Esophagus muscularis mucosa (tissue), 4 donors: ENCODE measurements at regions not wholly inside any gene's neighbourhood (a gene's known extent, or its start where the extent isn't known, plus 50 kb on each side); places are given as distances from the start of the nearest gene placed in this dataset.
"Not testable (repeated sequence)": the region's sequence is repeated elsewhere in the genome, so short reads cannot be mapped to it uniquely, and the experiment has no call there.

Experiments
- DNase-seq: peaks from one replicate; pipeline ENCODE4 v3.0.0-alpha.2; 2017; ENCODE audit errors: extremely low spot score
- H3K27ac ChIP-seq, 4 donors: fragments of 200-600 bp; sonication (generic); replicated peaks in 1 of 4; 1 replicate in 3 of 4; 2 replicates in 1 of 4; pipeline ENCODE4 v1.5.1; 2016 to 2019; ENCODE audit warnings: mild to moderate bottlenecking in 1 of 4
- H3K27me3 ChIP-seq, 4 donors: fragments of 200-600 bp; sonication (generic); one replicate each; pipeline versions ENCODE4 v1.5.1 to v1.6.0; 2016 to 2019
- H3K36me3 ChIP-seq, 4 donors: fragments of 200-600 bp; sonication (generic); one replicate each; pipeline ENCODE4 v1.5.1; 2016 to 2019
- H3K4me1 ChIP-seq, 4 donors: fragments of 200-600 bp; sonication (generic); one replicate each; pipeline ENCODE4 v1.5.1; 2016 to 2019
- H3K4me3 ChIP-seq, 4 donors: fragments of 200-600 bp; sonication (generic); 1 replicate in 2 of 4; 2 replicates in 2 of 4; pipeline ENCODE4 v1.5.1; 2016 to 2019; ENCODE audit warnings: mild to moderate bottlenecking in 4 of 4, moderate library complexity in 1 of 4
- H3K9me3 ChIP-seq, 4 donors: fragments of 200-600 bp; sonication (generic); 1 replicate in 3 of 4; 2 replicates in 1 of 4; pipeline ENCODE4 v1.5.1; 2016 to 2019
- EP300 ChIP-seq: sonication (generic); formaldehyde crosslinking; IDR thresholded peaks from one replicate; pipeline ENCODE4 v1.6.1; 2017; ENCODE audit warnings: antibody characterized with exemption
- POLR2A ChIP-seq: fragments of 450-650 bp; IDR thresholded peaks from one replicate; pipeline ENCODE4 v1.6.1; 2017; ENCODE audit warnings: antibody characterized with exemption, moderate library complexity, mild to moderate bottlenecking, low read depth
- POLR2AphosphoS5 ChIP-seq, 2 donors: sonication (generic); formaldehyde crosslinking; IDR thresholded peaks; one replicate each; pipeline ENCODE4 v1.6.1; 2017; ENCODE audit warnings: antibody characterized with exemption in 2 of 2
- WGBS: methylation state at CpG from one replicate; pipeline ENCODE4 v1.1.5; 2018; 5-methylcytosine and 5-hydroxymethylcytosine counted together
- intact Hi-C: fragments of 100-400 bp; cut with DNase I; formaldehyde crosslinking; loops from one replicate; pipeline ENCODE4 v1.15.1; 2023
- TF ChIP-seq, protein P1 (sequence below), 3 experiments: fragments of 200-600 bp in 2 of 3; fragments of 450-650 bp in 1 of 3; sonication (generic) in 2 of 3; IDR thresholded peaks; one replicate each; pipeline ENCODE4 v1.5.1; 2017 to 2019; ENCODE audit warnings: antibody characterized with exemption in 3 of 3, mild to moderate bottlenecking in 2 of 3, moderate library complexity in 1 of 3

- Histone ChIP-seq H3K4me1 (no peaks in the 10 kb centered on the region), H3K9me3 (peaks cover 0 to 7% (median 0%) of the 10 kb centered on the region in 4 donors), H3K36me3 (no peaks in the 10 kb centered on the region), H3K27ac (no peak overlapping the region), H3K27me3 (no peaks in the 10 kb centered on the region), H3K4me3 (no peak overlapping the region)
- WGBS: 83% methylated on average over 5 of the region's 5 CpGs
- no peak for DNase-seq
- TF ChIP-seq POLR2AphosphoS5 (IDR thresholded peaks at IDR 0.05) (no peak), EP300 (no peak)
- TF ChIP-seq, protein P1, sequence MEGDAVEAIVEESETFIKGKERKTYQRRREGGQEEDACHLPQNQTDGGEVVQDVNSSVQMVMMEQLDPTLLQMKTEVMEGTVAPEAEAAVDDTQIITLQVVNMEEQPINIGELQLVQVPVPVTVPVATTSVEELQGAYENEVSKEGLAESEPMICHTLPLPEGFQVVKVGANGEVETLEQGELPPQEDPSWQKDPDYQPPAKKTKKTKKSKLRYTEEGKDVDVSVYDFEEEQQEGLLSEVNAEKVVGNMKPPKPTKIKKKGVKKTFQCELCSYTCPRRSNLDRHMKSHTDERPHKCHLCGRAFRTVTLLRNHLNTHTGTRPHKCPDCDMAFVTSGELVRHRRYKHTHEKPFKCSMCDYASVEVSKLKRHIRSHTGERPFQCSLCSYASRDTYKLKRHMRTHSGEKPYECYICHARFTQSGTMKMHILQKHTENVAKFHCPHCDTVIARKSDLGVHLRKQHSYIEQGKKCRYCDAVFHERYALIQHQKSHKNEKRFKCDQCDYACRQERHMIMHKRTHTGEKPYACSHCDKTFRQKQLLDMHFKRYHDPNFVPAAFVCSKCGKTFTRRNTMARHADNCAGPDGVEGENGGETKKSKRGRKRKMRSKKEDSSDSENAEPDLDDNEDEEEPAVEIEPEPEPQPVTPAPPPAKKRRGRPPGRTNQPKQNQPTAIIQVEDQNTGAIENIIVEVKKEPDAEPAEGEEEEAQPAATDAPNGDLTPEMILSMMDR (IDR thresholded peaks at IDR 0.05): no peak
- intact Hi-C loops: no loop called here
These were observed 345.5 kb upstream of the FSIP2 start for GRCh38 chr2:185393091-185393490.

DNA sequence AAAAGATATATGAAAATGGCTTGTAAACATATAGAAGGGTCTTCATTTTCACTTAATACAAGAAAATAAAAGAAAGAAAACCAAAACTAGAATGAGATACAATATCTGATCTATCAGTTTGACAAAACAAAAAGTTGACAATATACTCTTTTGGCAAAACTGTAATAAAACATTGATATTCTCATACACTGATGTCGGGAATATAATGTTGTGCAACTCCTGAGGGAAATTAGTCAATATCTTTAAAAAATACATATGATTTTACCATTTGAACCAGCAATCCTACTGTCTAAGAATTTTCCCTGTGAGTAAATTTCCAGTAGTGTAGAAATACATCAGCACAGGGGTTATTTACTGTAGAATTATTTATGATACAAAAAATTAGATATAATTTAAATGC, 336.1 kb upstream of the FSIP2 start:
- WGBS: 82% methylated on average over 1 of the region's 1 CpG
- H3K27me3 ChIP-seq: no peaks in the 10 kb centered on the region
- H3K4me1 ChIP-seq: no peaks in the 10 kb centered on the region

GRCh38 chr2:185404578-185404977, 334.0 kb upstream of the FSIP2 start:
- no peak for DNase-seq
- H3K9me3 ChIP-seq: no peaks in the 10 kb centered on the region
- H3K27ac ChIP-seq: no peak overlapping the region
- 43% methylated on average over 2 of the region's 2 CpGs for WGBS
- no peak overlapping the region for H3K4me3 ChIP-seq
- no peaks in the 10 kb centered on the region for H3K4me1 ChIP-seq
- no peaks in the 10 kb centered on the region for H3K27me3 ChIP-seq
- TF ChIP-seq EP300: no peak
- TF ChIP-seq, protein P1 (IDR thresholded peaks at IDR 0.05): no peak
- no peak for TF ChIP-seq POLR2AphosphoS5 (IDR thresholded peaks at IDR 0.05)
- TF ChIP-seq POLR2A: no peak
- intact Hi-C loops: no loop called here
- no peaks in the 10 kb centered on the region for H3K36me3 ChIP-seq

More for the DNA sequence above, 336.1 kb upstream of the FSIP2 start:
- DNase-seq: no peak
- no peaks in the 10 kb centered on the region for H3K9me3 ChIP-seq
- no peak overlapping the region for H3K27ac ChIP-seq
- no peaks in the 10 kb centered on the region for H3K36me3 ChIP-seq
- TF ChIP-seq POLR2AphosphoS5 (IDR thresholded peaks at IDR 0.05) (no peak), EP300 (no peak), POLR2A (no peak)
- TF ChIP-seq, protein P1 (IDR thresholded peaks at IDR 0.05): no peak
- no peak overlapping the region for H3K4me3 ChIP-seq
- intact Hi-C loops: no loop called here

GRCh38 chr2:185417111-185417510, 321.5 kb upstream of the FSIP2 start:
- no peaks in the 10 kb centered on the region for H3K27me3 ChIP-seq
- no peaks in the 10 kb centered on the region for H3K36me3 ChIP-seq
- no peak overlapping the region for H3K4me3 ChIP-seq
- no peaks in the 10 kb centered on the region for H3K9me3 ChIP-seq
- no peak overlapping the region for H3K27ac ChIP-seq
- DNase-seq: no peak
- TF ChIP-seq POLR2A (no peak), POLR2AphosphoS5 (IDR thresholded peaks at IDR 0.05) (no peak), EP300 (no peak)
- TF ChIP-seq, protein P1 (IDR thresholded peaks at IDR 0.05): no peak
- H3K4me1 ChIP-seq: no peaks in the 10 kb centered on the region
- intact Hi-C loops: no loop called here
- 93% methylated on average over 3 of the region's 3 CpGs for WGBS

DNA sequence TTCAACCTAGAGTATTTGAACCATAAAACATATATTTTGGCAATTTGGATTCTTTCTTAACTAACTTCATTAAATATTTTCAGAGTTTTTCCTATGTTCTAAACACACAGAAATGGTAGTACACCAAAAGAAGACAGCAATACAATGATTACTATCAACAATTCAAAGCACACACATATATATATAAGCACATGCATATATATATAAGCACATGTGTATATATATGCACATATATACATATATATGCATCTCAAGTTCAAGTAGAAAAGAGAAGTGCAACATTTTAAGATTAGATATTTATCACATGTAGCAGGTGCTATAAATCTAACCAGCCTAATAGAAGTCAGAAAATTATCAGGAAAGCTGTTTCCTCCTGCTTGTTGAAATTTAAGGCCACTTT, 320.9 kb upstream of the FSIP2 start:
- H3K27me3 ChIP-seq: no peaks in the 10 kb centered on the region
- intact Hi-C loops: no loop called here
- no peaks in the 10 kb centered on the region for H3K9me3 ChIP-seq
- DNase-seq: no peak
- H3K36me3 ChIP-seq: no peaks in the 10 kb centered on the region
- H3K4me3 ChIP-seq: no peak overlapping the region
- TF ChIP-seq, protein P1 (IDR thresholded peaks at IDR 0.05): no peak
- no peak for TF ChIP-seq POLR2A
- TF ChIP-seq EP300: no peak
- TF ChIP-seq POLR2AphosphoS5 (IDR thresholded peaks at IDR 0.05): no peak
- H3K27ac ChIP-seq: no peak overlapping the region
- no peaks in the 10 kb centered on the region for H3K4me1 ChIP-seq

- H3K27ac ChIP-seq, H3K9me3 ChIP-seq, H3K4me1 ChIP-seq, intact Hi-C loops, H3K27me3 ChIP-seq, DNase-seq, H3K36me3 ChIP-seq: not testable (repeated sequence)
- WGBS: 86% methylated on average over 30 of the region's 33 CpGs
- H3K4me3 ChIP-seq: peak overlapping the region in 1 of 4 donors; percentile 43
These were observed 313.5 kb upstream of the FSIP2 start for GRCh38 chr2:185424958-185425629.
